GM12878 (cell line): ENCODE measurements at regions not wholly inside any gene's neighbourhood (a gene's known extent, or its start where the extent isn't known, plus 50 kb on each side); places are given as distances from the start of the nearest gene placed in this dataset.

Experiments used
- CTCF ChIP-seq, 3 experiments: IDR thresholded peaks in 2 of 3; conservative IDR thresholded peaks in 1 of 3; 2 replicates each; pipeline ENCODE4 v1.5.1; 2011; ENCODE audit warnings: low read depth in 3 of 3, low read length in 3 of 3, mild to moderate bottlenecking in 3 of 3, control low read depth in 2 of 3, moderate library complexity in 2 of 3, inconsistent platforms in 1 of 3, mixed read lengths in 1 of 3; ENCODE audit not compliant: control insufficient read depth in 2 of 3, insufficient read depth in 1 of 3; ENCODE audit errors: extremely low read depth in 1 of 3
- IKZF2 ChIP-seq, 2 experiments: fragments of 450-650 bp; IDR thresholded peaks; 2 replicates each; pipeline ENCODE4 v1.6.1; 2017; ENCODE audit warnings: mild to moderate bottlenecking in 2 of 2, moderate library complexity in 2 of 2
- MAX ChIP-seq: IDR thresholded peaks from 2 replicates; pipeline ENCODE4 v1.6.1; 2012; ENCODE audit warnings: low read depth, low read length, improper control_type of control experiment
- RELA ChIP-seq: fragments of 450-650 bp; IDR thresholded peaks from 2 replicates; pipeline ENCODE4 v1.8.0; 2014; ENCODE audit warnings: borderline replicate concordance; ENCODE audit not compliant: partially characterized antibody
- SRF ChIP-seq, 2 experiments: IDR thresholded peaks; 2 replicates each; pipeline ENCODE4 v1.6.1; 2011; ENCODE audit warnings: low read depth in 2 of 2, low read length in 2 of 2, mild to moderate bottlenecking in 1 of 2, moderate library complexity in 1 of 2
- SUZ12 ChIP-seq: fragments of 200-600 bp; sonication (generic); IDR thresholded peaks from one replicate; pipeline ENCODE4 v1.6.1; 2018; ENCODE audit warnings: antibody characterized with exemption, mild to moderate bottlenecking; ENCODE audit not compliant: unreplicated experiment

- TF ChIP-seq CTCF (IDR thresholded peaks at IDR 0.05 in 2 of 3, conservative IDR thresholded peaks at IDR 0.05 in 1 of 3; ENCODE audit: control insufficient read depth in 2 of 3, extremely low read depth in 1 of 3, insufficient read depth in 1 of 3, low read depth in 3 of 3, low read length in 3 of 3) (no peak), IKZF2 (IDR thresholded peaks at IDR 0.05) (no peak), SUZ12 (no peak), MAX (no peak), SRF (IDR thresholded peaks at IDR 0.05; ENCODE audit: low read depth in 2 of 2, low read length in 2 of 2) (no peak), RELA (no peak)
These were observed 474.7 kb downstream of the EPM2A start for GRCh38 chr6:145260484-145261175.
